Frontal cortex (tissue), 3 donors: ENCODE measurements at regions not wholly inside any gene's neighbourhood (a gene's known extent, or its start where the extent isn't known, plus 50 kb on each side); places are given as distances from the start of the nearest gene placed in this dataset.

Source experiments
- DNase-seq, 2 donors: peaks; one replicate each; pipeline ENCODE4 v3.0.0; 2012; ENCODE audit warnings: low spot score in 2 of 2
- FAIRE-seq: peaks from 2 replicates; lab custom pipeline; 2012; peaks lifted over from hg19 to GRCh38; lab: Jason Lieb, UNC
- donor health status: control.
- donor health status: control.
- donor health status: control.

- no peak for DNase-seq
- no peak for FAIRE-seq
Observed at GRCh38 chr9:108119530-108120113, 630.1 kb upstream of the KLF4 start.

- DNase-seq, result no peak
- FAIRE-seq, result no peak
Observed at GRCh38 chr9:108117795-108118194, 628.2 kb upstream of the KLF4 start.

DNA sequence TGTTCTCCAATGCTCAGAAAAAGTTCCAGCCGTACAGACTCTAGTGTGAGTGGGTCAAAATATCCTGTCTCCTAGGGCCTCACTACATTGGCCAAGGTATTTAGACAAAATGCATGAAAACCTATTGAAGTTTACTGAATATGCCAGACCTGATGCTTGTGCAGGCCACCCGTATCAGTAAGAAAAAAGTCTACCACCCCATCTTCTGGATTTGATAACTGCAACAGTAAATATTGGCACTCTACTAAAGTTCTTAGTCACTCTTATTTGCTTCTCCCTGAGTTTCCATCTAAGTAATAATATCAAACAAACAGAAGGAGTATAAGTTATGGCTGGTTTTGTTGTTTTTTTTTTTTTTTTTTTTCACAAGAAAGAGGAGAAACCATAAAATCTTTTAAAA is 627.7 kb upstream of the KLF4 start:
- no peak for DNase-seq
- no peak for FAIRE-seq

- FAIRE-seq, result no peak
Observed at GRCh38 chr9:108113596-108113995, 624.0 kb upstream of the KLF4 start.

DNA sequence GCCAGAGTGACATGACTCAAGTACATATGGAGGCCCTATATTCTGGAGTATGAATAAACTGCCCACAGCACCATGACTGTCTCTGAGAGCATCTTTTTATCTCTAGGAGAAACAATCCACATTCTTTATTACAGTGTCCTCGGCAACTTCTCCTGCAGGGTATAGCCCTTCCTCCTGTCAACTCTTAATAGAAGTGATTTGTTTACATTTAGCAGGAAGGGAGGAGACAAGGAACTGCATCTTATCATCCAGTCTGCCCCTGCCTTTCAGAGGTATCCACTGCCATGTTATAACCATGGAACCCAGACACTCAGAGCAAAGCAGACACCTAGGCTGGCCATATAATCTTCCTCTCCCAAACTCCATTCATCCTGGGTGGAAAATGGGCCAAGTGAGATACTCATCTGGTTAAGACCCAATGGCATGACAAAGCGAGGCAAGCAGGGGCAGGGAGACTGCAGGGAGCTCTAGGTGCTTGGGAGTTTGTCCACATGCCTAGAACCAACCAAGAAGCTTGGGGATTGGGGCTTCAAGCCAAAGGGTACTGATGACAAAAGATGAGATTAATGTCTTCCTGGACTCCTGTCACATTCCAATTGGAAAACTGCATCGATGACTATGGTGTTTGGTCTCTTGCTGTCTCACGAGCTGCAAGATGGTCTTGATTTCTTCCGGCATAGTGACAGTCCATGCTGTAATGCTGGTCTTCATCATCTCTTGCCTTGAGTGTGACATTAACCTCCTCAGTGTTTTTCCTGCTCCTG is 620.5 kb upstream of the KLF4 start:
- no peak for FAIRE-seq
- DNase-seq, result no peak

More at GRCh38 chr9:108113596-108113995, 624.0 kb upstream of the KLF4 start:
- no peak for DNase-seq

DNA sequence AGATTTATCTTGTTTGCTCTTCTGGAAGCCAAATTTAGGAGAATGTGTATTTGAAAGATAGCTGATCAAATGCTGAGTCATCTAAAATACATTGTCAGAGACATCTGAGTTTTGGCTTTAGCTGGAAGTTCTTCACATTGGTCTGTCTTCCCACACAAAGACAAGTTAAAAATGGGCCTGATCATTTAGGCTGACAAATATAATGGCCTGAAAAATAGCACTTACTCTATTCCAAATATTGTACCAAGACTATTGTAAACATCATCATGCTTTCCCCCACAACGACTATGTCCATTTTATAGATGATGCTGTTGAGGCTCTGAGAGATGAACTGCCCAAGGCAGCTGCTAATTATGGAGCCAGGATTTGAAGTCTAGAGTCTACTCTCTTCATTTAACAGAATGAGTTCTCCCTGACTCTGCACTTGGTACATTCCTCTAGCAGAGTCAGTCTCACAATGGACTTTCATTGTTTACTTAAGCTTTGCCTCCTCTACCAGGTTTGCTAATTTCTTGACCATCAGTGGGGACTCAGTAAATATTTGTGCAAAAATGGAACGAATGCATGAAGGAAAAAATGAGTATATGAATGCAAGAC is 619.4 kb upstream of the KLF4 start:
- FAIRE-seq (no peak), DNase-seq (no peak)

DNA sequence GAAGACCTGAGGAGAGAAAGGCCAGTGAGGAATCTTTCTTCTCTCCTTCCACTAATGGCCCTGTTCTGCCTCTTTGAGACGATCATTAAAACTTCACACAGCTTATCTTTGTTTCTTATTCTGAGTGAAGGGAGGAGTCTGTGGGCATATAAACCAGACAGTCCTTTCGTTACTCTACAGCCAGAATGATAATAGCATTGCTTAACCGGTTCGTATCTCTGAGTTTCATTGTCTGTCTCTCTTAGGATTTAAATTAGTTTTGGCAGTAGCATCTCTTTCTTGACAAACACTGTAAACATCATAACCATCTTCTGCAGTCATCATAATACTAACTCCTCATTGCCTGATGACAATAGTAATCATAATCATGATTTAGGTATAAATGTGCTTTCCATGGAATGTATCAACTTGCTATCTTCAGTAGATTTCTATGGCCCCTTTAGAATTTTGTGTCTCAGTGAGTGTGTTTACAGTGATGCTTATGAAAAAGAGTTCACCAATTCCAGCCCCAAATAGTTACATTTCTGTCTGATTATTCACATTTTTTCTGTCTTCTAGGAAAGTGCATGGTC is 618.8 kb upstream of the KLF4 start:
- FAIRE-seq (no peak), DNase-seq (no peak)

DNA sequence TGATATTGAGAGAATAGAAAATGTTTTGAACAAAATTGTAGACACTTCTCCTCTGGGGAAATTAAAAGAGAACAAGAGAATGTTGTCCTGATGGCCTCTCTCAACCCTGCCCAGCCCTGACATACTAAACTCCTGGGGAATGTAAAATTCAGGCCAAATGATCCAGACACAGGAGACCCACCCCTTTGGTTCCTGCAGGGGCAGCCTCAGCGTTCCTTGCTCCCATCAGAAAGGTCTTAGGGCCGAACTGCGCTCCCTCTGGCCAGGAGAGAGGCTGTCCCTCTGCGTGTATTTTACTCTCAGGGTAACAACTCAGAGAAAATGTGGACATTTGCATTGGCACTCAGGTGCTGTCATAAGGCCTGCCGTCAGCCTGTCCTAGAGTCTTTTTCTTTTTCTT is 616.3 kb upstream of the KLF4 start:
- FAIRE-seq (no peak), DNase-seq (no peak)

- no peak for FAIRE-seq
Observed at GRCh38 chr9:108104991-108105390, 615.4 kb upstream of the KLF4 start.

GRCh38 chr9:108103046-108103693 is 613.6 kb upstream of the KLF4 start:
- DNase-seq (no peak), FAIRE-seq (no peak)

More at GRCh38 chr9:108104991-108105390, 615.4 kb upstream of the KLF4 start:
- DNase-seq, result no peak

GRCh38 chr9:108101410-108101809 is 611.8 kb upstream of the KLF4 start:
- no peak for DNase-seq
- FAIRE-seq, result no peak

DNA sequence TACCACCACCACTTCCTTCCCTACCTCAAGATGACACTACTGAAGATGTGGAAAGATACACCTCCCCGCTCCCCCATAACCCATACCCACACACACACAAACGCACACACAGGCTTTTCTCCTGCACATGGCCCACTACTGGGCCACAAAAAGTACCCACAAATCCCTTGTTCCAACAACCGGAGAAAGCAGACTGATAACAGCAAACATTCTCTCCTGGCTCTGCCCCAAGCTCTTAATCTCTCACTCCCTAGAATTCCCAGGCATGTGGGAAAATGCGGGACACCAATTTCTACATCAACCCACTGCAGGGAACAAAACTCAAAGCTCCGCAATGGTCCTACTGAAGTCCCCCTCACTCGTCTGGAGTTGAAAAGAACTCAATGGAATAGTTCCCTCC is 611.0 kb upstream of the KLF4 start:
- no peak for FAIRE-seq
- DNase-seq, result no peak

DNA sequence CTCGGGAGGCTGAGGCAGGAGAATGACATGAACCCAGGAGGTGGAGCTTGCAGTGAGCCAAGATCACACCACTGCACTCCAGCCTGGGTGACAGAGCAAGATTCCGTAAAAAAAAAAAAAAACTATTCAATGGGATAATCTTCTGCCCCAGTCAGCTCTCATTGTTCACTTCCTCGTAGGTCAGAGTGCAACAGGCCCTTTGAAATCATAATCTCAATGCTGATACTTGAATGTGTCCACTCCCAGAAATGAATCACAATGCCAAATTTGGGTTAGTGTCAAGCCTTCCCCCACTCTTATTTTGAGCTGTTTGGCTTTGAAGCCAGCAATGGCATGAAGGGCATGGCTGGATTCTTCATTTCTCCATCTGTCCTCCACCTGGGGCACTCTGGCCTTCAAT is 610.3 kb upstream of the KLF4 start:
- FAIRE-seq, result no peak
- no peak for DNase-seq

DNA sequence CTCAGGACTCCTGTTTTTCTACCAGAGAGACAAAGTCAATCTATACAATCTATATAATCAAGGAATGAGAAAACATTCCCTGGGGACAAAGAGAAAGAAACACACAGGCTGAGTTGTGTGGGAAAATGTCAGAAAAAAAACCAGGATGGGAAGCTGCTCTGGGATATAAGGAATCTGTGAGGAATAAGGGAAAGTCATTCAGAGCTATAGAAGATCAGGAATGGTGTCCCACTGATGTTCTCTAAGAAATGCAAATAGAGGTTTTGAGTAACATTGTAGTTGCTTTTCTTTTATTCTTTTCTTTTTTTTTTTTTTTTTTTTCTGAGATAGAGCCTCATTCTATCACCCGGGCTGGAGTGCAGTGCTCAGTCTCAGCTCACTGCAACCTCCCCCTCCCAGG is 605.9 kb upstream of the KLF4 start:
- FAIRE-seq, result no peak

GRCh38 chr9:108094676-108094993 is 605.1 kb upstream of the KLF4 start:
- no peak for DNase-seq
- no peak for FAIRE-seq

More for the DNA sequence above, 605.9 kb upstream of the KLF4 start:
- DNase-seq, result no peak

DNA sequence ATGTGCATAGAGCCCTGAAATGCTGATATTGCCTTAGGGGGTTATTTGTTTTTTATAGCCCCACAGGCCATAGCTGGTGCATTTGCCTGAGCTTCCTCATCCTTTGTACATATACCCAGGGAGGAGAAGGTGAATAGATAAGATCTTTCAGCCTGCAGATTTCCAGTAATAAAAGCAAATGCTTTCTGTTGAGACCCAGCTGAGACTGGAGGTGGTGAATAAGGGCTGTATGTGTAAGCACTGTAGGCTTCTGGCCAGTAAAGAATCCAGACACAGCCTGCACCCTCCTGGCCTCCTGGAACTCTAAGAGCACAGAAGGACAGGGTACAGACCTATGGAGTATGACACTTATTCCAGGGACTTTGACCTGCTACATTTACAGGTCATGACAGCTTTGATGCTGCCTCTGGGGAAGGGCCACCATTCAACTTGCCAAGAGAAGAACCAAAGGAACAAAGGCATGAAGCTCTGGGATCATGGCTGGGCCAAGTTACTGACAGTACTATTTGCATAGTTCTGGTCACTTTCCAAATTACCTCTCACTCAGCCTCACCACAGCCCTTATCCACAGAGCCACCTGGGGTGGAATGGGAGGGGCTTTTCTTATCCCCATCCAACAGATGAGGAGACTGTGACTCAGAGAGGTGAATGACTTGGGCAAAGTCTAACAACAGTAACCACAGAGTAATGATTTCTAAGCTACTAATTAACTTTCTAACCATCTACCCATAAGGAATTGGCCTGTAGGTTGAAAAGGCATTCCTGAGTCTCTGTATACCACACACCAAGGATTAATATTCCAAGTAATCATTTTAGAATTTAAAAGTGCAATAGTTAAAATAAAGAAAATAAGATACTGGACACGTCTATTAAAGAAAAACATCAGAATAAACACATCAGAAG is 604.5 kb upstream of the KLF4 start:
- FAIRE-seq (no peak), DNase-seq (no peak)

DNA sequence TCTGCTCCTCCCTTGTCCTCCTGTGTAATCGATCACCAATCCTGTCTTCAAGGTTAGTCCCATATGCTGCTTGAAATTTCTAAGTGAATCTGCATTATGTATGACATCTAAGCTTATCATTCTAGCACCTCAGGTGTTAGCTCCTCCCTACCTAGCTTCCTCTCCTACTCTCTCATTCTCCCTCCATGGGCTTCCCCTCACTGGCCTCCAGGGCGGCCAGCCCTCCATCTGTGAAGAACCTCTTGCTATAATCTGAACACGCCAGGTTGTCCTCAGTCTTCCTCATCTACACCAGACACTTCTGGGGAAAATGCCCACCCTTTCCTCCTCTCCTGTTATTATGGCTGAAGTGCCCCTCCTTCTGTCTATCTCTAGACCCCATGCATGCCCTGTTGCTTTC is 599.3 kb upstream of the KLF4 start:
- DNase-seq (no peak), FAIRE-seq (no peak)

DNA sequence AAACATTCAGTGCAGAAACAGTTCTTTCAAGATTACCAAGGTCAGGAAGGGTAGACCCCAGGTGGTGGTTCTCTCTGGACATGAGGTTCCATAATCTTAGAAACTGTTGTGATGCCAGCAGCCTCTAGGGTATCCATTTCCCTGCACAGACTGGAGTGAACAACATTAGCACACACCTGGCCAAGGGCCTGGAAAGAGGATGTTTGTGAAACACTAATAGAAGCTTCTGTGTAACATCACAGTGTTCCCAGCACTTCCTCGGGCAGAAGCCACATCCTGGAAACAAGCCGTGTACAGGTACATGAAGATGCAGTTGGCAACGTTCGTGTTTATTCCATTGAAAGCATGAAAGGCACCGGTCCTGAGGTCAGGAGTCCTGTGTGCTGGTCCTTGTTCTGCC is 598.2 kb upstream of the KLF4 start:
- DNase-seq (no peak), FAIRE-seq (no peak)

DNA sequence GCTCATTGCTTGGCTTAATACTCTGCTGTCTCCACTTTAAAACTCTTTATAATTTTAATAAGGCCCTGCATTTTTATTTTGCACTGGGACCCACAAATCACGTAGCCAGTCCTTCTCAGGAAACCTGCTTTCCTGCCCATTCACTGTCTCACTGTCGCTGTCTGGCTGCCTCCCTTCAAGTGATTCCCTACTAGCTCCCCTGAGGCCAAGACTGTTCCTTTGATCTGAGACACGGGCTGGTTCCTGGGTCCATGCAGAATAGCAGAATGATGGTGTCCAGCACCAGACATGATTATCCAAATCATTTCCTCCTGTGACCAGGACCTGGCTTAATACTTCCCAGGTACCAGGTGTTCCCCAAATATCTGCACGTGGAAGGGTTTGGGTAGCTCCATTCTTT is 597.1 kb upstream of the KLF4 start:
- FAIRE-seq (no peak), DNase-seq (no peak)

- FAIRE-seq (no peak), DNase-seq (no peak)
Observed at GRCh38 chr9:108085294-108085693, 595.7 kb upstream of the KLF4 start.
